Astrocyte (in vitro differentiated cells and primary cell): ENCODE measurements at regions not wholly inside any gene's neighbourhood (a gene's known extent, or its start where the extent isn't known, plus 50 kb on each side); places are given as distances from the start of the nearest gene placed in this dataset.

Experiments used
- CTCF ChIP-seq: IDR thresholded peaks from 2 replicates; pipeline ENCODE4 v1.5.1; 2011; ENCODE audit warnings: low read depth, mild to moderate bottlenecking, inconsistent platforms, low read length, moderate library complexity; ENCODE audit not compliant: insufficient read depth
- EZH2 ChIP-seq: IDR thresholded peaks from 2 replicates; pipeline ENCODE4 v1.6.1; 2012; ENCODE audit warnings: mild to moderate bottlenecking, low read length, inconsistent platforms; ENCODE audit not compliant: insufficient read depth

GRCh38 chr13:38173403-38173802 is 176.2 kb upstream of the UFM1 start:
- no peak for TF ChIP-seq CTCF
- no peak for TF ChIP-seq EZH2
